GM21515 (cell line): ENCODE measurements at regions not wholly inside any gene's neighbourhood (a gene's known extent, or its start where the extent isn't known, plus 50 kb on each side); places are given as distances from the start of the nearest gene placed in this dataset.

Experiments used
- ATAC-seq: cut with Tn5 transposase; IDR thresholded peaks from one replicate; pipeline ENCODE4 v1.9.1; 2021; ENCODE audit not compliant: unreplicated experiment

GRCh38 chr9:107727086-107727780 lies 237.7 kb upstream of the KLF4 start:
- ATAC-seq: no peak

GRCh38 chr9:107723015-107723414 lies 233.4 kb upstream of the KLF4 start:
- no peak for ATAC-seq

DNA sequence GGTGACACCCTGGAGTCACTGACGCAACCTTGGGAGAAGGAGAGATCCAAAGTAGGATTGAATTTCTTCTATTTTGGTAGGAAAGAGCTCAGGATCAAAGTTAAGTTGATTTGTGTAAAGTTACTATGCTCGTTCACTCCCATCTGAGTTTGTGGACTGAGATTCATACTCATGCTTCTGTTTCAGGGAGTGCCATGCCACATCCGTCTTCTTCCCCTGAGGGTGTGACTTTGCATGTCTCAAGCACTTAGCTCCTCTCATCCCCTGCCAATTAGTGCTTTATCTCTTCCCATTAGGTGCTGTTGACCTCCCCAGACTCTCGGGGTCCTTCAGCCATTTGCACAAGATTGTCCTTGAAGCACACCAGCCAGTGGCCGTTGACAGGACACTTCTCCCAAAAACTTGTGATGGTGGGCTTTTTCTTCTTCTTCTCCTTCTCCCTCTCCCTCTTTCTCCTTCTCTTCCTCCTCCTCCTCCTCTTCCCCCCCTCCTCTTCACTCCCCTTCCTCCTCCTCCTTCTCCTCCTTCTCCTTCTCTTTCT lies 232.2 kb upstream of the KLF4 start:
- ATAC-seq: no peak

DNA sequence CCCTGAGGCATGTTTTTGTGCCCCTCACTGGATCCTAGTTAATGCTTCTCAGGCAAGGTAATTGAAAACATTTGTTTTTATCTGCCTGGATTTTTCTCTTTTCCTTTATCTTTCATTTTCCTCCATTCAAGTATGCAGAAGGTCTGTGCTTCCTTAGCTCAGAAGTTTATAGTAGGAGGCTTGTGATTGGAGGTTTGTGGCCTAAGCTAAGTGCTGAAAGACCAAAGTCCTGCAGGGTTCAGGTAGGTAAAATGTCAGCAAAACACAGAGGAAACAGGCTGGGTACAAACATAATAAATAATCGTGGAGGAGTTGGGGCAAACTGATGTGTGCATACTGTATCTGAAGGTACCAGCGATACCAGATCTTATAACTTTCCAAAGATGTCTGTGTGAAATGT lies 230.9 kb upstream of the KLF4 start:
- no peak for ATAC-seq

DNA sequence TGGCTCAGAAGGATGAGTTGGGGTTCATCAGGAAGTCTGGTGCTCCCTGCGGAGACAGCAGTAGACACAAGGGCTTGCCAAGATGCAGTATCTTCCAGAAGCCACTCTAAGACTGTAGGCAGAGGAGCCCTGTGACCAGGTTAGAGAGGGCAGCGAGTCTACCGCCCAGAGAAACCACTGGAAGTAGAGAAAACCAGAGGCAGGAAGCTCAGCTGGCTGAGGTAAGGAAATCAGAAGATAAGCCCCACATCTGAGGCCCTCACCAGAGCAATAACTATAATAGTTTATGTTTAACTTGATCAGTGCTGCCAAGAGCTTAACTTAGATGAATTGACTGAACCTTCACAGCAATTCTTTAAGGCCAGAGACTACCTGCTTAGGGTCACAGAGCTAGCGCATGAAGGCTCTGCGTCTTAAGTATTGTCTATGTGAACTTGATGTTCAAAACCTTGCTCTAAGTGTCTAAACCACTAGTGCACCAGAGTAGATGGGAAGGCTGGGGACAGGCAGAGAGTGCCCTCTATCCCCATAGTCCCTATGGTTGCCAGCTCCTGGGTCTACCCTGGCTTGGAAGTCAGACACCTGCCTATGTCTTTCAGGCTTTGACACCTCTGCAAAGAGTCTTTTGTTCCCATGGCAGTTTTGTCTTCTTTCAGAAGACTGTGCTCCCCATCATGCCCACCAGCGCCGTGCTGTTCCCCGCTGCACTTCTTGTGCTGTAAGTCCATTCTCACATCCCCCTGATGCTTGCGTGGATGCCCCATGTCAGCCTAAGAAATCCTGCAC lies 228.2 kb upstream of the KLF4 start:
- ATAC-seq: no peak

GRCh38 chr9:107715740-107716139 lies 226.2 kb upstream of the KLF4 start:
- ATAC-seq: no peak

DNA sequence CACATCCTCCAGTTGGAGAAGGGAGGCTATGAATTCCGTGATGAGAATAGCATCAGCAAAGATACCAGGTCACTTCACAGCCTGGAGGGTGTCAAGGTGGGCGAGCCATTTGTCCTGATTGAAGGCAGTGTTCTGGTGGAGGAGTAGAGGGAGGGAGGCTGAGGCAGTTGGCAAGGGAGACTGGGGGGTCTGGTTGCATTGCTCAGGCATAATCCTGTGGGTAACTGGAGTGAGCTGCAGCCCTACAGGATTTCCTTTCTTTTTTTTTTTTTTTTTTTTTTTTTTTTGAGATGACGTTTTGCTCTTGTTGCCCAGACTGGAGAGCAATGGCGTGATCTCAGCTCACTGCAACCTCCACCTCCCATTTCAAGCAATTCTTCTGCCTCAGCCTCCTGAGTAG lies 223.9 kb upstream of the KLF4 start:
- ATAC-seq: no peak

DNA sequence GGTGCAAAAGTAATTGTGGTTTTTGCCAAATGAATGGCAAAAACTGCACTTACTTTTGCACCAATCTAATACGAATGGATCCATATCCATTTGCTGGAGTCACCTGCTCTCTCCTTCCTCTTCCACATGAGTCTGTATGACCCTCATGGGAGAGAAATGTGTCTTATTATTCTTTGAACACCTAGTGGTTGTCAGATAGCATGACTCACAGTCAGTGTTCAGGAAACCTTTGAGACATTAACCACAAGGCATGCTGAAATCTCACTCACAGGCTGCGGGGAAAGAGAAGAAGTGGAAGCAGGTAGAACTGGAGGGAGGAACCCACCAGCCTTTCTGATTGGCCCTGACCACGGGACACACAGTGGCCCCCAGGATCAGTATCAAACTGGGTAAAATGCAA lies 222.8 kb upstream of the KLF4 start:
- no peak for ATAC-seq

- ATAC-seq: no peak
These were observed 222.0 kb upstream of the KLF4 start for GRCh38 chr9:107711542-107711941.

- no peak for ATAC-seq
These were observed 221.4 kb upstream of the KLF4 start for GRCh38 chr9:107710953-107711352.

GRCh38 chr9:107710546-107710945 lies 221.0 kb upstream of the KLF4 start:
- no peak for ATAC-seq

DNA sequence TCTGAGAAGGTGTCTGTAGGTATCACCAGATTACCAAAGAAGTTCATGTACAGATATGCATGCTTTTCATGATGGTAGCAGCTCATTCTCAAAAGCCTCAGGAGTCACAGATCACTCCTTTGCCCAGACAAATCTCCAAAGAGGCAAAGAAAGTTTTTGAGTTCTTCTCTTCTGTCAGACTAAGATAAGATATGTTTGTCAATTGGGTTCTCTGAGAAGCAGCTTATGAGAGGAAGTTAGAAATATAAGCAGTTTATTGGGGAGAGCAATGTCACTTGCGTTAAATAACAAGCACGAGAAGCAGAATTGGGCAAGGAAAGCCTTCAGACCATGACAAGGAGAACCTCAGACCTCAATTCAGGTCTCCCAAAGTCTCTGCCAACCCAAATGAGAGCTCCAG lies 219.2 kb upstream of the KLF4 start:
- no peak for ATAC-seq

DNA sequence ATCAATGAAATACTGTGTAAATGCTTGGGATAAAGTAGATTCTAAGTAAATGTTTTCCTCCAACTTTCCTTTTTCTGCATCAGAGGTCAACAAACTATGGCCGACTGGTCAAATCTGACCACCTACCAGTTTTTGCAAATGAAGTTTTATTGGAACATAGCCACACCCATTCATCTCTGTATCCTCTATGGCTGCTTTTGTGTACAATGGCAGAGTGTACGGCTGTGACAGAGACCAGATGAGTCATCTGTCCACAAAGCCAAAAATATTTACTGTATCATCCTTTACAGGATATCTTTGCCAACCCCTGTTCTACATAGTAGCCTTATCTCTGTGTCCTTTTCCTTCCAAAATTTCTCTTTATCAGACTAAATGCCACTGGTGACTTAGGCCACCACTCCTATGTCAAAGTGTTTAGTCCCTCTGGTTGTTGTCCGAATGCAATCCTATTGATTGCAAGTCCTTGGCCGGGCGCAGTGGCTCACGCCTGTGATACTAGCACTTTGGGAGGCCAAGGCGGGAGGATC lies 218.4 kb upstream of the KLF4 start:
- no peak for ATAC-seq

GRCh38 chr9:107707428-107707837 lies 217.9 kb upstream of the KLF4 start:
- ATAC-seq: no peak

- ATAC-seq: no peak
These were observed 217.3 kb upstream of the KLF4 start for GRCh38 chr9:107706701-107707427.

- ATAC-seq: no peak
These were observed 216.0 kb upstream of the KLF4 start for GRCh38 chr9:107705521-107705920.

- ATAC-seq: no peak
These were observed 215.2 kb upstream of the KLF4 start for GRCh38 chr9:107704774-107705173.

DNA sequence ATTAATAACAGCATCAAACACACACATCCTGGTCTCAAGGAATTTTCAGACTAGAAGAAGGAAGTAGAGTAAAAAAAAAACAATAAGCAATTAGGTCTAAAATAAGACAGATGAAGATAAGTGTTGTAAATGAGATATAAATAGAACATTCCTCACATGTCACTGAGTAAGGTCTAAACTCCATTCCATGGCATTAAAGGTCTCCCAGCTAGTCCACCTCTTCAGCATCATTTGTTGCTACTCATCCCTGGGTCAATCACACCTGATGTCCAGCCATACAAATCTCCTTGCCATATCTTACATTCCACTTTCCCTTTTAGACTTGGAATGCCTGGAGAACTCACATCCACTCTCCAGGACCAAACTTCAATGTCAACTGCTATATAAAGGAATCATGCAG lies 214.1 kb upstream of the KLF4 start:
- ATAC-seq: no peak

- no peak for ATAC-seq
These were observed 211.3 kb upstream of the KLF4 start for GRCh38 chr9:107700847-107701246.

GRCh38 chr9:107699231-107699630 lies 209.7 kb upstream of the KLF4 start:
- ATAC-seq: no peak

GRCh38 chr9:107698779-107699178 lies 209.2 kb upstream of the KLF4 start:
- no peak for ATAC-seq
